Neural progenitor cell (in vitro differentiated cells): ENCODE measurements at regions not wholly inside any gene's neighbourhood (a gene's known extent, or its start where the extent isn't known, plus 50 kb on each side); places are given as distances from the start of the nearest gene placed in this dataset.
A peak's percentile ranks its signal among the peaks of the same experiment; 100 is the strongest.

Experiments
- DNase-seq: peaks from one replicate; pipeline ENCODE4 v3.0.0-alpha.2; 2016; ENCODE audit warnings: low spot score
- H2AFZ ChIP-seq: fragments of 200-600 bp; sonication (generic); replicated peaks from 2 replicates; pipeline ENCODE4 v1.6.1; 2016; ENCODE audit warnings: antibody characterized with exemption
- H3F3A ChIP-seq: fragments of 200-600 bp; sonication (generic); 2 replicates; pipeline ENCODE4 v1.6.1; 2016; ENCODE audit warnings: antibody characterized with exemption, low read depth
- H3K27ac ChIP-seq: fragments of 200-600 bp; sonication (generic); 2 replicates; pipeline ENCODE4 v1.5.1; 2016; ENCODE audit warnings: mild to moderate bottlenecking
- H3K27me3 ChIP-seq: fragments of 200-600 bp; sonication (generic); 2 replicates; pipeline ENCODE4 v1.6.1; 2016; ENCODE audit warnings: mild to moderate bottlenecking, moderate library complexity
- H3K36me3 ChIP-seq: fragments of 200-600 bp; sonication (generic); 2 replicates; pipeline ENCODE4 v1.5.1; 2016
- H3K4me1 ChIP-seq: fragments of 200-600 bp; sonication (generic); 2 replicates; pipeline ENCODE4 v1.6.1; 2016; ENCODE audit warnings: mixed run types
- H3K4me2 ChIP-seq: fragments of 200-600 bp; sonication (generic); 2 replicates; pipeline ENCODE4 v1.6.1; 2016
- H3K4me3 ChIP-seq: fragments of 200-600 bp; sonication (generic); 2 replicates; pipeline ENCODE4 v1.5.1; 2016
- H3K79me2 ChIP-seq: fragments of 200-600 bp; sonication (generic); 2 replicates; pipeline ENCODE4 v1.6.1; 2016; ENCODE audit warnings: low read depth
- H3K9ac ChIP-seq: fragments of 200-600 bp; sonication (generic); 2 replicates; pipeline ENCODE4 v1.6.1; 2016
- H3K9me3 ChIP-seq: fragments of 200-600 bp; sonication (generic); 2 replicates; pipeline ENCODE4 v1.5.1; 2016; ENCODE audit warnings: low read depth
- H4K20me1 ChIP-seq: fragments of 200-600 bp; sonication (generic); 2 replicates; pipeline ENCODE4 v1.6.1; 2016; ENCODE audit warnings: low read depth
- H3K27ac Mint-ChIP-seq: 3 replicates; pipeline ENCODE4 v1.8.0; 2021; ENCODE audit warnings: mixed read lengths
- H3K27me3 Mint-ChIP-seq: 2 replicates; pipeline ENCODE4 v1.8.0; 2022; ENCODE audit warnings: low read depth, mild to moderate bottlenecking, inconsistent platforms, moderate library complexity, mixed read lengths; ENCODE audit not compliant: insufficient read depth
- H3K36me3 Mint-ChIP-seq: 3 replicates; pipeline ENCODE4 v1.8.0; 2021; ENCODE audit warnings: mixed read lengths
- H3K4me1 Mint-ChIP-seq: 3 replicates; pipeline ENCODE4 v1.8.0; 2021; ENCODE audit warnings: mixed read lengths
- H3K4me3 Mint-ChIP-seq: 3 replicates; pipeline ENCODE4 v1.8.0; 2021; ENCODE audit warnings: mild to moderate bottlenecking, moderate library complexity, mixed read lengths
- H3K9me3 Mint-ChIP-seq: 3 replicates; pipeline ENCODE4 v1.8.0; 2020; ENCODE audit warnings: mixed read lengths
- CTCF ChIP-seq: fragments of 200-600 bp; sonication (generic); IDR thresholded peaks from 2 replicates; pipeline ENCODE4 v1.5.1; 2017; ENCODE audit warnings: antibody characterized with exemption, mild to moderate bottlenecking
- EZH2 ChIP-seq: fragments of 200-600 bp; sonication (generic); IDR thresholded peaks from 2 replicates; pipeline ENCODE4 v1.6.1; 2017; ENCODE audit warnings: antibody characterized with exemption, mild to moderate bottlenecking, moderate library complexity
- EZH2phosphoT487 ChIP-seq: fragments of 200-600 bp; sonication (generic); IDR thresholded peaks from 2 replicates; pipeline ENCODE4 v1.6.1; 2017; ENCODE audit warnings: antibody characterized with exemption

- H3K4me2 ChIP-seq: no peak overlapping the region
- H3K27ac Mint-ChIP-seq: no peak overlapping the region
- H3K36me3 Mint-ChIP-seq: no peaks in the 10 kb centered on the region
- no peaks in the 10 kb centered on the region for H4K20me1 ChIP-seq
- no peaks in the 10 kb centered on the region for H3K9me3 ChIP-seq
- H3K27me3 Mint-ChIP-seq: no peaks in the 10 kb centered on the region
- H3K9ac ChIP-seq: no peak overlapping the region
- H3K79me2 ChIP-seq: no peaks in the 10 kb centered on the region
- H3K27ac ChIP-seq: no peak overlapping the region
- H3K27me3 ChIP-seq: no peaks in the 10 kb centered on the region
- H3K4me1 ChIP-seq: no peaks in the 10 kb centered on the region
- H3K36me3 ChIP-seq: no peaks in the 10 kb centered on the region
- peak; percentile 73 for DNase-seq
- no peak overlapping the region for H3K4me3 Mint-ChIP-seq
- peak overlapping the region; percentile 30 for H2AFZ ChIP-seq
- TF ChIP-seq EZH2 (no peak), CTCF (peak; percentile 79)
- no peaks in the 10 kb centered on the region for H3K4me1 Mint-ChIP-seq
- no peaks in the 10 kb centered on the region for H3K9me3 Mint-ChIP-seq
- H3K4me3 ChIP-seq: no peak overlapping the region
- H3F3A ChIP-seq: no peaks in the 10 kb centered on the region
These were observed 203.6 kb upstream of the CHODL start for GRCh38 chr21:18041012-18041411.

GRCh38 chr21:18030248-18030647 is 211.1 kb upstream of the C21orf91 start:
- Histone ChIP-seq H2AFZ (no peak overlapping the region), H3F3A (no peaks in the 10 kb centered on the region), H3K4me1 (no peaks in the 10 kb centered on the region), H3K79me2 (no peaks in the 10 kb centered on the region), H3K9ac (no peak overlapping the region), H3K36me3 (no peaks in the 10 kb centered on the region), H3K27me3 (no peaks in the 10 kb centered on the region), H3K9me3 (no peaks in the 10 kb centered on the region), H4K20me1 (no peaks in the 10 kb centered on the region), H3K27ac (no peak overlapping the region), H3K4me3 (no peak overlapping the region), H3K4me2 (no peak overlapping the region)
- Mint-ChIP-seq H3K4me1 (no peaks in the 10 kb centered on the region), H3K9me3 (peaks cover 2% of the 10 kb centered on the region), H3K4me3 (no peak overlapping the region), H3K36me3 (no peaks in the 10 kb centered on the region), H3K27me3 (no peaks in the 10 kb centered on the region), H3K27ac (no peak overlapping the region)
- DNase-seq: no peak
- no peak for TF ChIP-seq CTCF
- no peak for TF ChIP-seq EZH2phosphoT487
- TF ChIP-seq EZH2: no peak

- Mint-ChIP-seq H3K27ac (no peak overlapping the region), H3K4me1 (peaks cover 7% of the 10 kb centered on the region), H3K27me3 (peaks cover 4% of the 10 kb centered on the region), H3K4me3 (no peak overlapping the region), H3K36me3 (no peaks in the 10 kb centered on the region), H3K9me3 (no peaks in the 10 kb centered on the region)
- DNase-seq: no peak
- H2AFZ ChIP-seq: no peak overlapping the region
- no peaks in the 10 kb centered on the region for H3K27me3 ChIP-seq
- H3F3A ChIP-seq: no peaks in the 10 kb centered on the region
- no peak overlapping the region for H3K9ac ChIP-seq
- no peaks in the 10 kb centered on the region for H3K79me2 ChIP-seq
- no peak overlapping the region for H3K4me3 ChIP-seq
- H3K4me2 ChIP-seq: no peak overlapping the region
- peaks cover 10% of the 10 kb centered on the region for H3K4me1 ChIP-seq
- no peaks in the 10 kb centered on the region for H3K9me3 ChIP-seq
- H3K27ac ChIP-seq: no peak overlapping the region
- H4K20me1 ChIP-seq: no peaks in the 10 kb centered on the region
- no peaks in the 10 kb centered on the region for H3K36me3 ChIP-seq
- no peak for TF ChIP-seq CTCF
- TF ChIP-seq EZH2phosphoT487: no peak
- no peak for TF ChIP-seq EZH2
These were observed 207.2 kb upstream of the C21orf91 start for GRCh38 chr21:18026359-18026758.

GRCh38 chr21:18023711-18024110 is 204.6 kb upstream of the C21orf91 start:
- Histone ChIP-seq H3K36me3 (no peaks in the 10 kb centered on the region), H2AFZ (no peak overlapping the region), H3K79me2 (no peaks in the 10 kb centered on the region), H3K4me2 (no peak overlapping the region), H3K27me3 (no peaks in the 10 kb centered on the region), H3K9me3 (no peaks in the 10 kb centered on the region), H4K20me1 (no peaks in the 10 kb centered on the region), H3K9ac (no peak overlapping the region), H3K4me1 (peaks cover 10% of the 10 kb centered on the region), H3K27ac (no peak overlapping the region), H3K4me3 (no peak overlapping the region), H3F3A (no peaks in the 10 kb centered on the region)
- Mint-ChIP-seq H3K4me3 (no peak overlapping the region), H3K9me3 (no peaks in the 10 kb centered on the region), H3K27ac (no peak overlapping the region), H3K27me3 (peaks cover 4% of the 10 kb centered on the region), H3K4me1 (peaks cover 7% of the 10 kb centered on the region), H3K36me3 (no peaks in the 10 kb centered on the region)
- TF ChIP-seq CTCF: no peak
- DNase-seq: no peak
